Osteocyte (in vitro differentiated cells): ENCODE measurements at regions not wholly inside any gene's neighbourhood (a gene's known extent, or its start where the extent isn't known, plus 50 kb on each side); places are given as distances from the start of the nearest gene placed in this dataset.

ENCODE experiments used
- DNase-seq: peaks from one replicate; pipeline ENCODE4 v3.0.0; 2021; ENCODE audit warnings: mixed read lengths; ENCODE audit not compliant: unreplicated experiment; ENCODE audit errors: extremely low spot score
- H3K27ac Mint-ChIP-seq: one replicate; pipeline ENCODE4 v1.8.0; 2021; ENCODE audit warnings: mild to moderate bottlenecking, mixed read lengths; ENCODE audit not compliant: unreplicated experiment
- H3K27me3 Mint-ChIP-seq: one replicate; pipeline ENCODE4 v1.8.0; 2021; ENCODE audit warnings: mixed read lengths; ENCODE audit not compliant: unreplicated experiment
- H3K36me3 Mint-ChIP-seq: one replicate; pipeline ENCODE4 v1.8.0; 2021; ENCODE audit warnings: mixed read lengths; ENCODE audit not compliant: unreplicated experiment
- H3K4me1 Mint-ChIP-seq: one replicate; pipeline ENCODE4 v1.8.0; 2021; ENCODE audit warnings: mixed read lengths; ENCODE audit not compliant: unreplicated experiment
- H3K4me3 Mint-ChIP-seq: one replicate; pipeline ENCODE4 v1.8.0; 2021; ENCODE audit warnings: mild to moderate bottlenecking, moderate library complexity, mixed read lengths; ENCODE audit not compliant: unreplicated experiment
- H3K9me3 Mint-ChIP-seq: one replicate; pipeline ENCODE4 v1.8.0; 2021; ENCODE audit warnings: mixed read lengths; ENCODE audit not compliant: unreplicated experiment
- TF ChIP-seq, protein P1 (sequence below): fragments of 200-600 bp; sonication (generic); IDR thresholded peaks from 2 replicates; pipeline ENCODE4 v1.5.0; 2021; ENCODE audit warnings: antibody characterized with exemption, mild to moderate bottlenecking, moderate library complexity

DNA sequence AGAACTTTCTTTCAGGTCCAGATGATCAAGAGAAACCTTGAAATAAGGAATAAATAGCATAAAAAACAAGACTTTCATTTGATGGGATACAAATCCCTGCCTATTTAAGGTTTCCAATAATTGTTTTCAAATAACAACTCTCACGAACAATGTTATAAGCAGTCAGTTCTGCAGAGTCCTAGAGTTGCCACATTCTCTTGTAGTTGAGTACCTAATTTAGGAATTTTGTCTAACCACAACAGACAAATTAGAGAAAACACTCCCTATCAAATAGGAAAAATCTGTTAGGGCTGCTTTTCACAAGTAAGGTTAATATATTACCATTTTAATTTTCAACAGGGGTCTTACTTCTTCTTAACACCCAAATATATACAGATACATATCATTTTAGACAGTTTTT is 130.1 kb upstream of the CDH20 start:
- H3K4me1 Mint-ChIP-seq: no peaks in the 10 kb centered on the region

DNA sequence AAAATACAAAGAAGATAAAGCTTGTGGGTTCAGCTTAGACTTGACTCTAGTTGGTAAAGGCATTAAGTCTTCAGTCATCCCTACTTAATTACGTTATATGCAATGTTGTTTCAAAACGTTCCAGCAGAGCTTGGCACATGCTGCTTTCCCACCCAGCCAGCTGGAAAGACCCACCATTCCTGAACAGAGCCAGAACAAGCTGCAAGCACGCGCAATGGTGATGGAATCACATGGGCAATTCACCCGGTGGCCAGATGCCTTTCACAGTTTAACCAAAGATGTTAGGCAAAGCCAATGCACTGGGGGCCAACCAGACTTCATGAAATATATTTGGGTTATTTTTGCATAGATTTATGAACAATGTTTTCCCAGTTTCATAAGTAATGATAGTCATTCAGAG is 123.4 kb upstream of the CDH20 start:
- TF ChIP-seq, protein P1, sequence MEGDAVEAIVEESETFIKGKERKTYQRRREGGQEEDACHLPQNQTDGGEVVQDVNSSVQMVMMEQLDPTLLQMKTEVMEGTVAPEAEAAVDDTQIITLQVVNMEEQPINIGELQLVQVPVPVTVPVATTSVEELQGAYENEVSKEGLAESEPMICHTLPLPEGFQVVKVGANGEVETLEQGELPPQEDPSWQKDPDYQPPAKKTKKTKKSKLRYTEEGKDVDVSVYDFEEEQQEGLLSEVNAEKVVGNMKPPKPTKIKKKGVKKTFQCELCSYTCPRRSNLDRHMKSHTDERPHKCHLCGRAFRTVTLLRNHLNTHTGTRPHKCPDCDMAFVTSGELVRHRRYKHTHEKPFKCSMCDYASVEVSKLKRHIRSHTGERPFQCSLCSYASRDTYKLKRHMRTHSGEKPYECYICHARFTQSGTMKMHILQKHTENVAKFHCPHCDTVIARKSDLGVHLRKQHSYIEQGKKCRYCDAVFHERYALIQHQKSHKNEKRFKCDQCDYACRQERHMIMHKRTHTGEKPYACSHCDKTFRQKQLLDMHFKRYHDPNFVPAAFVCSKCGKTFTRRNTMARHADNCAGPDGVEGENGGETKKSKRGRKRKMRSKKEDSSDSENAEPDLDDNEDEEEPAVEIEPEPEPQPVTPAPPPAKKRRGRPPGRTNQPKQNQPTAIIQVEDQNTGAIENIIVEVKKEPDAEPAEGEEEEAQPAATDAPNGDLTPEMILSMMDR: no peak
- H3K4me1 Mint-ChIP-seq: no peaks in the 10 kb centered on the region
- DNase-seq: no peak
- H3K27ac Mint-ChIP-seq: no peak overlapping the region
- H3K4me3 Mint-ChIP-seq: no peak overlapping the region
- peaks cover 10% of the 10 kb centered on the region for H3K27me3 Mint-ChIP-seq
- H3K9me3 Mint-ChIP-seq: no peaks in the 10 kb centered on the region
- H3K36me3 Mint-ChIP-seq: no peaks in the 10 kb centered on the region

More for the DNA sequence above, 130.1 kb upstream of the CDH20 start:
- Mint-ChIP-seq H3K27ac (no peak overlapping the region), H3K27me3 (peaks cover 14% of the 10 kb centered on the region), H3K9me3 (no peaks in the 10 kb centered on the region), H3K4me3 (no peak overlapping the region), H3K36me3 (no peaks in the 10 kb centered on the region)
- TF ChIP-seq, protein P1: no peak
- DNase-seq: no peak

DNA sequence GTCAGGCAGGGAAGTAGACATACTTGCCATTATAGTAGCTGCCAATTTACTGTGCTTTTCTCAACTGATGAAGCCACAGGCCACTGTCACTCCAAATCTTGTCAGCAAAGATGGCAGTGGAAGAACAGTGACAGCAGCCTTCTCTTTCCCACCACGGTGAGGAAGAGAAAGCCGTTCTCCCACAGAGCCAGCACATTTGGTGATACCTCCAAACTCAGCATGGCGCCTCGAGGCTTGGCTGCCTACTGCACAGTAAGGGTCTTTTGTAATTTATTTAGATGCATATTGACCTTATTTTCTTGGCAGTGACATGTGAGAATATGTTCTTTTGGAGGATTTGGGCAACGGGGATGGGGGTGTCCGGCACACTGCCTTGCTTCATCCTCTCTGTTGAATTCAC is 117.2 kb upstream of the CDH20 start:
- Mint-ChIP-seq H3K27ac (no peak overlapping the region), H3K27me3 (peaks cover 17% of the 10 kb centered on the region), H3K36me3 (no peaks in the 10 kb centered on the region), H3K9me3 (no peaks in the 10 kb centered on the region), H3K4me1 (no peaks in the 10 kb centered on the region), H3K4me3 (no peak overlapping the region)
- TF ChIP-seq, protein P1: no peak
- DNase-seq: no peak

DNA sequence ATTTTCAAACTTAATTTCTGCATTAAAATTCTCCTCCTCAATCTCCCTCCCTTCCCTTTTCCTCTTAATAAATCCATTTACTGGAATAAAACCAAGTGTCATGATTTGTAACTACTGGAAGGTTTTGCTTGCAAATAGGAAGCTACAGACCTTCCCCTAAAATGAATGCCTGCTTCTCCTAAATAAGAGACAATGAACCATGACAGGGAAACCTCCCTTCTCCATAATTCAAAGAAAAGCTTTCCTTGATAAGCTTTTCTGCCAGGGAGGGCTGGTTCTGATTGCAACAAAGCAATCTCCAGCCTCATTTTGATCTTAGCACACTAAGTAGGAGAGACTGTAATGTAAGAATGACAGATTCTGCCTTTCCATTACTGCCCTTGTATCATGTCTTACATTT is 111.0 kb upstream of the CDH20 start:
- Mint-ChIP-seq H3K4me3 (no peak overlapping the region), H3K4me1 (no peaks in the 10 kb centered on the region), H3K9me3 (no peaks in the 10 kb centered on the region), H3K27me3 (peaks cover 14% of the 10 kb centered on the region), H3K27ac (no peak overlapping the region), H3K36me3 (no peaks in the 10 kb centered on the region)
- no peak for DNase-seq
- TF ChIP-seq, protein P1: no peak

DNA sequence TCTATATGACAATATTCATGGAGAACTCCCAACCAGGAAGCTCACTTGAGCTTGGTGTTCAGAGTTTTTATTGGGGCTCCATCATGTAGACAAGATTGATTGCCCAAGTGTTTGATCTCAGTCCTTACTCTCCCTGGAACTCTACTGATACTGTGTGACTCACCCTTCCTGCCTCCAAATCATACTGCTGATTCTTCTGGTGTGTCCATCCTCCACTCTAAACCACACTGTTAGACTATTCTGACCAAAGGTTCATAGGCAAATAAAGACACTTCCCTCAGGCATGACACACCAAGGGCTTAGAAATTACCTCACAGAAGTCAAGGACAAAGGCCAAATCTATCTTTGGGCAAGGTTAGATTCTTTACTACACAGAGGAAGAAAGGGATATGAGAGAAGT is 107.9 kb upstream of the CDH20 start:
- Mint-ChIP-seq H3K27ac (no peak overlapping the region), H3K4me3 (no peak overlapping the region), H3K36me3 (no peaks in the 10 kb centered on the region), H3K4me1 (no peaks in the 10 kb centered on the region), H3K9me3 (no peaks in the 10 kb centered on the region), H3K27me3 (peaks cover 22% of the 10 kb centered on the region)
- TF ChIP-seq, protein P1: no peak
- no peak for DNase-seq
